ENCODE measurements at regions not wholly inside any gene's neighbourhood (a gene's known extent, or its start where the extent isn't known, plus 50 kb on each side); places are given as distances from the start of the nearest gene placed in this dataset.

DNA sequence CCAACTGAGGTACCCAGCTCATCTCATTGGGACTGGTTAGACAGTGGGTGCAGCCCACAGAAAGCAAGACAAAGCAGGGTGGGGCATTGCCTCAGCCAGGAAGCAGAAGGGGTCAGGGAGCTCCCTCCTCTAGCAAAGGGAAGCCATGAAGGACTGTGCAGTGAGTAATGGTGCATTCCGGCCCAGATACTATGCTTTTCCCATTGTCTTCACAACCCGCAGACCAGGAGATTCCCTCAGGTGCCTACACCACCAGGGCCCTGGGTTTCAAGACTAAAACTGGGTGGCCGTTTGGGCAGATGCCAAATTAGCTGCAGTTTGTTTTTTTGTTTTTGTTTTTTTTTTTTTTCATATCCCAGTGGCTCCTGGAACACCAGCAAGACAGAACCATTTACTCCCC is 235.3 kb downstream of the TACR3 start:
- no peak for TF ChIP-seq POLR2A (IDR thresholded peaks at IDR 0.05; ENCODE audit: low read depth, low read length)
- TF ChIP-seq POLR2AphosphoS5 (IDR thresholded peaks at IDR 0.05; ENCODE audit: low read depth, low read length): no peak

Data from GM12891 (cell line).